OCI-LY1 (cell line): ENCODE measurements at regions not wholly inside any gene's neighbourhood (a gene's known extent, or its start where the extent isn't known, plus 50 kb on each side); places are given as distances from the start of the nearest gene placed in this dataset.

Experiments used
- EZH2 ChIP-seq: fragments of 200-600 bp; sonication (generic), shearing (Covaris generic); IDR thresholded peaks from 2 replicates; pipeline ENCODE4 v1.8.0; 2017; ENCODE audit warnings: borderline replicate concordance, mixed run types, mild to moderate bottlenecking, antibody characterized with exemption, low read length, moderate library complexity, mixed read lengths
- TF ChIP-seq, protein P1 (sequence below): fragments of 200-600 bp; sonication (generic), shearing (Covaris generic); IDR thresholded peaks from 2 replicates; pipeline ENCODE4 v1.5.1; 2017; ENCODE audit warnings: mild to moderate bottlenecking, antibody characterized with exemption, low read length, moderate library complexity, mixed read lengths

DNA sequence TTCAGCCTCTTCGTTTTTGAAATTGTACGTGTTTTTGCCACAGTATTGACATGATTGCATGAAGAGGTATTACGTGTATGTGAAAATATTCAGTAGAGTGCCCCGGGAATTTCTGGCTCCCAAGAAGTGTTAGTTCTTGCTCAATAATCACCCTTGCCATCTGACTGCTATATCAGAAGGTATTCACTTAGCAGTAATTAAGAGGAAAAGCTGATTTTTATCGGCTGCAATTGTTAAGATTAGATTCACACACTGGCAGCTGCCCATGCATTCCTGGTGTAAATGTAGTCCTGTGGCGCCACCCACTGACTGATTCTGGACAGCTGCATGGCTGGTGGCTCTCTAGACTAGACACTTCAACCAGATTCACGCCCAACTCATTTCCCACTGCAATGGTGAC is 440.1 kb upstream of the ADAMTS16 start:
- no peak for TF ChIP-seq EZH2
- TF ChIP-seq, protein P1, sequence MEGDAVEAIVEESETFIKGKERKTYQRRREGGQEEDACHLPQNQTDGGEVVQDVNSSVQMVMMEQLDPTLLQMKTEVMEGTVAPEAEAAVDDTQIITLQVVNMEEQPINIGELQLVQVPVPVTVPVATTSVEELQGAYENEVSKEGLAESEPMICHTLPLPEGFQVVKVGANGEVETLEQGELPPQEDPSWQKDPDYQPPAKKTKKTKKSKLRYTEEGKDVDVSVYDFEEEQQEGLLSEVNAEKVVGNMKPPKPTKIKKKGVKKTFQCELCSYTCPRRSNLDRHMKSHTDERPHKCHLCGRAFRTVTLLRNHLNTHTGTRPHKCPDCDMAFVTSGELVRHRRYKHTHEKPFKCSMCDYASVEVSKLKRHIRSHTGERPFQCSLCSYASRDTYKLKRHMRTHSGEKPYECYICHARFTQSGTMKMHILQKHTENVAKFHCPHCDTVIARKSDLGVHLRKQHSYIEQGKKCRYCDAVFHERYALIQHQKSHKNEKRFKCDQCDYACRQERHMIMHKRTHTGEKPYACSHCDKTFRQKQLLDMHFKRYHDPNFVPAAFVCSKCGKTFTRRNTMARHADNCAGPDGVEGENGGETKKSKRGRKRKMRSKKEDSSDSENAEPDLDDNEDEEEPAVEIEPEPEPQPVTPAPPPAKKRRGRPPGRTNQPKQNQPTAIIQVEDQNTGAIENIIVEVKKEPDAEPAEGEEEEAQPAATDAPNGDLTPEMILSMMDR, result peak; percentile 96
